Loucy (cell line): ENCODE measurements at regions not wholly inside any gene's neighbourhood (a gene's known extent, or its start where the extent isn't known, plus 50 kb on each side); places are given as distances from the start of the nearest gene placed in this dataset.

Experiments used
- H2AFZ ChIP-seq: fragments of 200-600 bp; sonication (generic); 2 replicates; pipeline ENCODE4 v1.6.0; 2016; ENCODE audit warnings: antibody characterized with exemption, mild to moderate bottlenecking, low read length, moderate library complexity
- H3F3A ChIP-seq: fragments of 200-600 bp; 2 replicates; pipeline ENCODE4 v1.6.0; 2016; ENCODE audit warnings: antibody characterized with exemption, low read depth, mild to moderate bottlenecking
- H3K27me3 ChIP-seq: fragments of 200-600 bp; sonication (generic); 2 replicates; pipeline ENCODE4 v1.6.1; 2014; ENCODE audit warnings: low read length, mild to moderate bottlenecking; ENCODE audit not compliant: insufficient read depth, poor library complexity, severe bottlenecking
- H3K36me3 ChIP-seq: fragments of 200-600 bp; sonication (generic); 2 replicates; pipeline ENCODE4 v1.6.1; 2016; ENCODE audit warnings: low read length; ENCODE audit not compliant: insufficient read depth
- H3K4me1 ChIP-seq: fragments of 200-600 bp; sonication (generic); 2 replicates; pipeline ENCODE4 v1.5.1; 2014; ENCODE audit warnings: low read length, mild to moderate bottlenecking; ENCODE audit not compliant: insufficient read depth, poor library complexity, severe bottlenecking
- H3K4me2 ChIP-seq: fragments of 200-600 bp; sonication (generic); 2 replicates; pipeline ENCODE4 v1.6.0; 2014; ENCODE audit warnings: antibody characterized with exemption, low read length, low read depth, mild to moderate bottlenecking; ENCODE audit not compliant: poor library complexity, severe bottlenecking
- H3K4me3 ChIP-seq: fragments of 200-600 bp; sonication (generic); 2 replicates; pipeline ENCODE4 v1.5.1; 2014; ENCODE audit warnings: low read length, mild to moderate bottlenecking, mixed read lengths; ENCODE audit not compliant: poor library complexity, severe bottlenecking
- H3K79me2 ChIP-seq: fragments of 200-600 bp; sonication (generic); 2 replicates; pipeline ENCODE4 v1.6.1; 2014; ENCODE audit warnings: low read length; ENCODE audit not compliant: insufficient read depth
- H3K9ac ChIP-seq: fragments of 200-600 bp; sonication (generic); 2 replicates; pipeline ENCODE4 v1.6.0; 2014; ENCODE audit warnings: mild to moderate bottlenecking, low read depth, low read length, moderate library complexity; ENCODE audit not compliant: poor library complexity, severe bottlenecking
- H3K9me2 ChIP-seq: fragments of 200-600 bp; sonication (generic); replicated peaks from 2 replicates; pipeline ENCODE4 v1.6.1; 2016; ENCODE audit warnings: low read depth, low read length, mixed read lengths
- H3K9me3 ChIP-seq: fragments of 200-600 bp; sonication (generic); 2 replicates; pipeline ENCODE4 v1.6.1; 2014; ENCODE audit warnings: mild to moderate bottlenecking, antibody characterized with exemption, low read length, low read depth; ENCODE audit not compliant: insufficient read depth
- H4K20me1 ChIP-seq: fragments of 200-600 bp; sonication (generic); 2 replicates; pipeline ENCODE4 v1.6.0; 2014; ENCODE audit warnings: antibody characterized with exemption, low read length, mild to moderate bottlenecking; ENCODE audit not compliant: insufficient read depth, poor library complexity, severe bottlenecking
- CTCF ChIP-seq: fragments of 200-600 bp; sonication (generic); conservative IDR thresholded peaks from 2 replicates; pipeline ENCODE4 v1.5.1; 2014; ENCODE audit warnings: mild to moderate bottlenecking, antibody characterized with exemption, low read length
- EZH2phosphoT487 ChIP-seq: fragments of 200-600 bp; IDR thresholded peaks from 2 replicates; pipeline ENCODE4 v1.6.1; 2018; ENCODE audit warnings: antibody characterized with exemption, mild to moderate bottlenecking, moderate library complexity, borderline replicate concordance

GRCh38 chr2:14790041-14790640, 157.6 kb downstream of the LRATD1 start:
- no peak overlapping the region for H3K4me2 ChIP-seq

GRCh38 chr2:14803994-14804393, 171.5 kb downstream of the LRATD1 start:
- no peak overlapping the region for H3K4me2 ChIP-seq
- no peaks in the 10 kb centered on the region for H3K27me3 ChIP-seq
- H3K9me3 ChIP-seq, result no peaks in the 10 kb centered on the region
- no peaks in the 10 kb centered on the region for H3K36me3 ChIP-seq
- H3K79me2 ChIP-seq, result no peaks in the 10 kb centered on the region
- H3K4me3 ChIP-seq, result no peak overlapping the region
- no peaks in the 10 kb centered on the region for H4K20me1 ChIP-seq
- TF ChIP-seq EZH2phosphoT487 (no peak), CTCF (no peak)
- no peaks in the 10 kb centered on the region for H3F3A ChIP-seq
- H3K9me2 ChIP-seq, result no peaks in the 10 kb centered on the region
- H3K9ac ChIP-seq, result no peak overlapping the region
- H3K4me1 ChIP-seq, result no peaks in the 10 kb centered on the region
- H2AFZ ChIP-seq, result no peak overlapping the region

More at GRCh38 chr2:14790041-14790640, 157.6 kb downstream of the LRATD1 start:
- Histone ChIP-seq H3F3A (no peaks in the 10 kb centered on the region), H4K20me1 (no peaks in the 10 kb centered on the region), H3K9ac (no peak overlapping the region), H2AFZ (no peak overlapping the region), H3K4me3 (no peak overlapping the region), H3K4me1 (no peaks in the 10 kb centered on the region), H3K9me3 (no peaks in the 10 kb centered on the region), H3K36me3 (no peaks in the 10 kb centered on the region), H3K79me2 (no peaks in the 10 kb centered on the region), H3K9me2 (no peaks in the 10 kb centered on the region), H3K27me3 (no peaks in the 10 kb centered on the region)
- TF ChIP-seq EZH2phosphoT487 (no peak), CTCF (no peak)

- Histone ChIP-seq H3K9ac (no peak overlapping the region), H2AFZ (no peak overlapping the region), H3K4me3 (no peak overlapping the region), H3K27me3 (no peaks in the 10 kb centered on the region), H3K36me3 (no peaks in the 10 kb centered on the region), H3K79me2 (no peaks in the 10 kb centered on the region), H3K9me2 (no peaks in the 10 kb centered on the region), H4K20me1 (no peaks in the 10 kb centered on the region), H3F3A (no peaks in the 10 kb centered on the region), H3K4me1 (no peaks in the 10 kb centered on the region), H3K4me2 (no peak overlapping the region), H3K9me3 (no peaks in the 10 kb centered on the region)
- no peak for TF ChIP-seq EZH2phosphoT487
- TF ChIP-seq CTCF, result no peak
Measured at GRCh38 chr2:14804902-14805301, 172.4 kb downstream of the LRATD1 start.
